Neural cell (in vitro differentiated cells): ENCODE measurements at regions not wholly inside any gene's neighbourhood (a gene's known extent, or its start where the extent isn't known, plus 50 kb on each side); places are given as distances from the start of the nearest gene placed in this dataset.

Source experiments
- H2AFZ ChIP-seq: fragments of 200-600, 300-800 bp; sonication (generic), shearing (Covaris generic); 2 replicates; pipeline ENCODE4 v1.6.0; 2014; ENCODE audit warnings: low read depth, mild to moderate bottlenecking, antibody characterized with exemption, low read length, moderate library complexity
- H3F3A ChIP-seq: fragments of 200-600 bp; shearing (Covaris generic); 2 replicates; pipeline ENCODE4 v1.6.1; 2016; ENCODE audit warnings: mild to moderate bottlenecking, moderate library complexity, mixed read lengths, antibody characterized with exemption, low read length; ENCODE audit not compliant: insufficient read depth, poor library complexity, severe bottlenecking
- H3K27ac ChIP-seq: fragments of 200-600, 300-800 bp; sonication (generic), shearing (Covaris generic); 2 replicates; pipeline ENCODE4 v1.5.1; 2014; ENCODE audit warnings: mild to moderate bottlenecking, low read length, moderate library complexity
- H3K27me3 ChIP-seq: fragments of 300-800, 200-600 bp; sonication (generic), shearing (Covaris generic); 2 replicates; pipeline ENCODE4 v1.6.0; 2014; ENCODE audit warnings: mild to moderate bottlenecking, low read depth, low read length, moderate library complexity; ENCODE audit not compliant: insufficient read depth
- H3K36me3 ChIP-seq: fragments of 300-800, 200-600 bp; sonication (generic), shearing (Covaris generic); 2 replicates; pipeline ENCODE4 v1.5.1; 2014; ENCODE audit warnings: mild to moderate bottlenecking, antibody characterized with exemption, low read length, moderate library complexity; ENCODE audit not compliant: insufficient read depth
- H3K4me2 ChIP-seq: fragments of 300-800, 200-600 bp; sonication (generic), shearing (Covaris generic); 2 replicates; pipeline ENCODE4 v1.6.0; 2014; ENCODE audit warnings: mild to moderate bottlenecking, low read length
- H3K4me3 ChIP-seq: fragments of 300-800, 200-600 bp; sonication (generic), shearing (Covaris generic); 2 replicates; pipeline ENCODE4 v1.5.1; 2014; ENCODE audit warnings: mild to moderate bottlenecking, low read length, moderate library complexity
- H3K79me2 ChIP-seq: fragments of 200-600 bp; shearing (Covaris generic); replicated peaks from 2 replicates; pipeline ENCODE4 v1.6.0; 2014; ENCODE audit warnings: mild to moderate bottlenecking, low read length, moderate library complexity; ENCODE audit not compliant: insufficient read depth
- H3K9ac ChIP-seq: fragments of 300-800, 200-600 bp; sonication (generic), shearing (Covaris generic); 2 replicates; pipeline ENCODE4 v1.6.1; 2016; ENCODE audit warnings: mild to moderate bottlenecking, low read length, mixed read lengths
- H3K9me2 ChIP-seq: fragments of 200-600 bp; shearing (Covaris generic); 2 replicates; pipeline ENCODE4 v1.6.1; 2016; ENCODE audit warnings: mild to moderate bottlenecking, low read length, mixed read lengths; ENCODE audit not compliant: insufficient read depth
- H3K9me3 ChIP-seq: fragments of 200-600, 300-800 bp; sonication (generic), shearing (Covaris generic); 2 replicates; pipeline ENCODE4 v1.6.1; 2016; ENCODE audit warnings: mild to moderate bottlenecking, mixed run types, low read length, moderate library complexity, mixed read lengths
- H4K20me1 ChIP-seq: fragments of 200-600 bp; shearing (Covaris generic); 2 replicates; pipeline ENCODE4 v1.6.1; 2016; ENCODE audit warnings: mild to moderate bottlenecking, mixed run types; ENCODE audit not compliant: insufficient read depth
- EP300 ChIP-seq: fragments of 450-650 bp; conservative IDR thresholded peaks from 2 replicates; pipeline ENCODE4 v1.6.1; 2014; ENCODE audit warnings: antibody characterized with exemption, mild to moderate bottlenecking, moderate library complexity; ENCODE audit not compliant: poor library complexity, severe bottlenecking
- EZH2 ChIP-seq: fragments of 200-600, 300-800 bp; shearing (Covaris generic), sonication (generic); IDR thresholded peaks from 2 replicates; pipeline ENCODE4 v1.6.1; 2014; ENCODE audit warnings: antibody characterized with exemption, low read length, borderline replicate concordance, mild to moderate bottlenecking; ENCODE audit not compliant: insufficient read depth, poor library complexity, severe bottlenecking
- MXI1 ChIP-seq: fragments of 450-650 bp; conservative IDR thresholded peaks from 2 replicates; pipeline ENCODE4 v1.6.1; 2014; ENCODE audit warnings: antibody characterized with exemption, mild to moderate bottlenecking; ENCODE audit not compliant: poor library complexity, severe bottlenecking
- POLR2AphosphoS5 ChIP-seq: IDR thresholded peaks from 2 replicates; pipeline ENCODE4 v1.6.1; 2012
- RAD21 ChIP-seq: fragments of 450-650 bp; conservative IDR thresholded peaks from 2 replicates; pipeline ENCODE4 v1.6.1; 2014; ENCODE audit warnings: antibody characterized with exemption, mild to moderate bottlenecking, moderate library complexity
- SMC3 ChIP-seq: fragments of 450-650 bp; conservative IDR thresholded peaks from 2 replicates; pipeline ENCODE4 v1.6.1; 2014; ENCODE audit warnings: antibody characterized with exemption, mild to moderate bottlenecking, moderate library complexity; ENCODE audit not compliant: poor library complexity
- TAF1 ChIP-seq: IDR thresholded peaks from 2 replicates; pipeline ENCODE4 v1.6.1; 2012; ENCODE audit warnings: low read depth
- TF ChIP-seq, protein P1 (sequence below): IDR thresholded peaks from 2 replicates; pipeline ENCODE4 v1.6.1; 2012; ENCODE audit warnings: borderline replicate concordance
- TF ChIP-seq, protein P2 (sequence below): fragments of 450-650 bp; IDR thresholded peaks from 2 replicates; pipeline ENCODE4 v1.5.1; 2014; ENCODE audit warnings: antibody characterized with exemption, mild to moderate bottlenecking, moderate library complexity; ENCODE audit not compliant: poor library complexity, severe bottlenecking

DNA sequence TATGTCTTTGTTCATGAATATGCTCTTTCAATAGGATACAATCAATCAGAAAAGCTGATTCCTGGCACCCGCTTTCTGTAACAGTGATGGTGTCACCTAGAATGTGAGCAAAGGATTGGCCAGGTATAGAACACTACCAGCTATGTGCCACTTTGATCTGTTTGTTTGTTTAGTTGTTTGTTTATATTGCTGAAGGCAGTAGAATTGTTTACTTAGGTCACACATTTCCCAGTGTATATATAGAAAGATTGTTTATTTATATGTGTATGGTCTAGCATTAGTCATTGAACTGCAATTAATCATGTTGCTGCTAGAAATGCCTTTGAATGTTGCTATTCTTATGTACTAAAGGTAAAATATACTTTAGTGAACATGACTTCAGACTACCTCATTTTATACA lies 1678.6 kb upstream of the CELF4 start:
- Histone ChIP-seq H3K79me2 (no peaks in the 10 kb centered on the region), H3K4me3 (no peak overlapping the region), H3K9me2 (no peaks in the 10 kb centered on the region), H3F3A (no peaks in the 10 kb centered on the region), H3K36me3 (no peaks in the 10 kb centered on the region), H3K9ac (no peak overlapping the region), H3K27ac (no peak overlapping the region), H3K9me3 (no peaks in the 10 kb centered on the region), H4K20me1 (no peaks in the 10 kb centered on the region), H2AFZ (no peak overlapping the region), H3K4me2 (no peak overlapping the region), H3K27me3 (no peaks in the 10 kb centered on the region)
- TF ChIP-seq, protein P1, sequence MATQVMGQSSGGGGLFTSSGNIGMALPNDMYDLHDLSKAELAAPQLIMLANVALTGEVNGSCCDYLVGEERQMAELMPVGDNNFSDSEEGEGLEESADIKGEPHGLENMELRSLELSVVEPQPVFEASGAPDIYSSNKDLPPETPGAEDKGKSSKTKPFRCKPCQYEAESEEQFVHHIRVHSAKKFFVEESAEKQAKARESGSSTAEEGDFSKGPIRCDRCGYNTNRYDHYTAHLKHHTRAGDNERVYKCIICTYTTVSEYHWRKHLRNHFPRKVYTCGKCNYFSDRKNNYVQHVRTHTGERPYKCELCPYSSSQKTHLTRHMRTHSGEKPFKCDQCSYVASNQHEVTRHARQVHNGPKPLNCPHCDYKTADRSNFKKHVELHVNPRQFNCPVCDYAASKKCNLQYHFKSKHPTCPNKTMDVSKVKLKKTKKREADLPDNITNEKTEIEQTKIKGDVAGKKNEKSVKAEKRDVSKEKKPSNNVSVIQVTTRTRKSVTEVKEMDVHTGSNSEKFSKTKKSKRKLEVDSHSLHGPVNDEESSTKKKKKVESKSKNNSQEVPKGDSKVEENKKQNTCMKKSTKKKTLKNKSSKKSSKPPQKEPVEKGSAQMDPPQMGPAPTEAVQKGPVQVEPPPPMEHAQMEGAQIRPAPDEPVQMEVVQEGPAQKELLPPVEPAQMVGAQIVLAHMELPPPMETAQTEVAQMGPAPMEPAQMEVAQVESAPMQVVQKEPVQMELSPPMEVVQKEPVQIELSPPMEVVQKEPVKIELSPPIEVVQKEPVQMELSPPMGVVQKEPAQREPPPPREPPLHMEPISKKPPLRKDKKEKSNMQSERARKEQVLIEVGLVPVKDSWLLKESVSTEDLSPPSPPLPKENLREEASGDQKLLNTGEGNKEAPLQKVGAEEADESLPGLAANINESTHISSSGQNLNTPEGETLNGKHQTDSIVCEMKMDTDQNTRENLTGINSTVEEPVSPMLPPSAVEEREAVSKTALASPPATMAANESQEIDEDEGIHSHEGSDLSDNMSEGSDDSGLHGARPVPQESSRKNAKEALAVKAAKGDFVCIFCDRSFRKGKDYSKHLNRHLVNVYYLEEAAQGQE: no peak
- TF ChIP-seq, protein P2, sequence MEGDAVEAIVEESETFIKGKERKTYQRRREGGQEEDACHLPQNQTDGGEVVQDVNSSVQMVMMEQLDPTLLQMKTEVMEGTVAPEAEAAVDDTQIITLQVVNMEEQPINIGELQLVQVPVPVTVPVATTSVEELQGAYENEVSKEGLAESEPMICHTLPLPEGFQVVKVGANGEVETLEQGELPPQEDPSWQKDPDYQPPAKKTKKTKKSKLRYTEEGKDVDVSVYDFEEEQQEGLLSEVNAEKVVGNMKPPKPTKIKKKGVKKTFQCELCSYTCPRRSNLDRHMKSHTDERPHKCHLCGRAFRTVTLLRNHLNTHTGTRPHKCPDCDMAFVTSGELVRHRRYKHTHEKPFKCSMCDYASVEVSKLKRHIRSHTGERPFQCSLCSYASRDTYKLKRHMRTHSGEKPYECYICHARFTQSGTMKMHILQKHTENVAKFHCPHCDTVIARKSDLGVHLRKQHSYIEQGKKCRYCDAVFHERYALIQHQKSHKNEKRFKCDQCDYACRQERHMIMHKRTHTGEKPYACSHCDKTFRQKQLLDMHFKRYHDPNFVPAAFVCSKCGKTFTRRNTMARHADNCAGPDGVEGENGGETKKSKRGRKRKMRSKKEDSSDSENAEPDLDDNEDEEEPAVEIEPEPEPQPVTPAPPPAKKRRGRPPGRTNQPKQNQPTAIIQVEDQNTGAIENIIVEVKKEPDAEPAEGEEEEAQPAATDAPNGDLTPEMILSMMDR: no peak
- TF ChIP-seq MXI1 (no peak), TAF1 (no peak), SMC3 (no peak), RAD21 (no peak)

DNA sequence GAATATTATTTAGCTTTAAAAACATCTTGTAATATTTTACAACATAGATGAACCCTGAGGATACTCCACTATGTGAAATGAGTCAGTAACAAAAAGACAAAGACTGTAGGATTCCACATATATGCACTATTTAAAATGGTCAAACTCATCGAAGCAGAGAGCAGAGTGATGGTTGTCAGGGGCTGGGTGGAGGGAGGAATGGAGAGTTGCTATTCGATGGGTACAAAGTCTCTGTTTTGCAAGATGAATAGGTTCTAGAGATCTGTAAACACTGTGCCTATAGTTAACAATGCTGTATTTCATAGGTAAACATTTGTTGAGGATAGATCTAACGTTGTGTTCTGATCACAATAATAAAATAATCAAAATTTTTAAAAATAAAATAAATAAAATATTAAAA lies 1675.9 kb upstream of the CELF4 start:
- H3K36me3 ChIP-seq: no peaks in the 10 kb centered on the region
- H3K4me2 ChIP-seq: no peak overlapping the region
- H3K9me2 ChIP-seq: no peaks in the 10 kb centered on the region
- TF ChIP-seq TAF1 (no peak), MXI1 (no peak), RAD21 (no peak), SMC3 (no peak), POLR2AphosphoS5 (no peak), EZH2 (no peak), EP300 (no peak)
- TF ChIP-seq, protein P2: no peak
- TF ChIP-seq, protein P1: no peak
- no peaks in the 10 kb centered on the region for H3K9me3 ChIP-seq
- no peak overlapping the region for H2AFZ ChIP-seq
- H3F3A ChIP-seq: no peaks in the 10 kb centered on the region
- no peak overlapping the region for H3K4me3 ChIP-seq
- H3K9ac ChIP-seq: no peak overlapping the region
- H3K27me3 ChIP-seq: no peaks in the 10 kb centered on the region
- no peaks in the 10 kb centered on the region for H4K20me1 ChIP-seq
- H3K79me2 ChIP-seq: no peaks in the 10 kb centered on the region
- H3K27ac ChIP-seq: no peak overlapping the region
